Neural progenitor cell (in vitro differentiated cells): ENCODE measurements at regions not wholly inside any gene's neighbourhood (a gene's known extent, or its start where the extent isn't known, plus 50 kb on each side); places are given as distances from the start of the nearest gene placed in this dataset.

Source experiments
- DNase-seq: peaks from one replicate; pipeline ENCODE4 v3.0.0-alpha.2; 2016; ENCODE audit warnings: low spot score
- H2AFZ ChIP-seq: fragments of 200-600 bp; sonication (generic); replicated peaks from 2 replicates; pipeline ENCODE4 v1.6.1; 2016; ENCODE audit warnings: antibody characterized with exemption
- H3F3A ChIP-seq: fragments of 200-600 bp; sonication (generic); 2 replicates; pipeline ENCODE4 v1.6.1; 2016; ENCODE audit warnings: antibody characterized with exemption, low read depth
- H3K27ac ChIP-seq: fragments of 200-600 bp; sonication (generic); 2 replicates; pipeline ENCODE4 v1.5.1; 2016; ENCODE audit warnings: mild to moderate bottlenecking
- H3K27me3 ChIP-seq: fragments of 200-600 bp; sonication (generic); 2 replicates; pipeline ENCODE4 v1.6.1; 2016; ENCODE audit warnings: mild to moderate bottlenecking, moderate library complexity
- H3K36me3 ChIP-seq: fragments of 200-600 bp; sonication (generic); 2 replicates; pipeline ENCODE4 v1.5.1; 2016
- H3K4me1 ChIP-seq: fragments of 200-600 bp; sonication (generic); 2 replicates; pipeline ENCODE4 v1.6.1; 2016; ENCODE audit warnings: mixed run types
- H3K4me2 ChIP-seq: fragments of 200-600 bp; sonication (generic); 2 replicates; pipeline ENCODE4 v1.6.1; 2016
- H3K4me3 ChIP-seq: fragments of 200-600 bp; sonication (generic); 2 replicates; pipeline ENCODE4 v1.5.1; 2016
- H3K79me2 ChIP-seq: fragments of 200-600 bp; sonication (generic); 2 replicates; pipeline ENCODE4 v1.6.1; 2016; ENCODE audit warnings: low read depth
- H3K9ac ChIP-seq: fragments of 200-600 bp; sonication (generic); 2 replicates; pipeline ENCODE4 v1.6.1; 2016
- H3K9me3 ChIP-seq: fragments of 200-600 bp; sonication (generic); 2 replicates; pipeline ENCODE4 v1.5.1; 2016; ENCODE audit warnings: low read depth
- H4K20me1 ChIP-seq: fragments of 200-600 bp; sonication (generic); 2 replicates; pipeline ENCODE4 v1.6.1; 2016; ENCODE audit warnings: low read depth
- H3K27ac Mint-ChIP-seq: 3 replicates; pipeline ENCODE4 v1.8.0; 2021; ENCODE audit warnings: mixed read lengths
- H3K27me3 Mint-ChIP-seq: 2 replicates; pipeline ENCODE4 v1.8.0; 2022; ENCODE audit warnings: low read depth, mild to moderate bottlenecking, inconsistent platforms, moderate library complexity, mixed read lengths; ENCODE audit not compliant: insufficient read depth
- H3K36me3 Mint-ChIP-seq: 3 replicates; pipeline ENCODE4 v1.8.0; 2021; ENCODE audit warnings: mixed read lengths
- H3K4me1 Mint-ChIP-seq: 3 replicates; pipeline ENCODE4 v1.8.0; 2021; ENCODE audit warnings: mixed read lengths
- H3K4me3 Mint-ChIP-seq: 3 replicates; pipeline ENCODE4 v1.8.0; 2021; ENCODE audit warnings: mild to moderate bottlenecking, moderate library complexity, mixed read lengths
- H3K9me3 Mint-ChIP-seq: 3 replicates; pipeline ENCODE4 v1.8.0; 2020; ENCODE audit warnings: mixed read lengths
- EZH2 ChIP-seq: fragments of 200-600 bp; sonication (generic); IDR thresholded peaks from 2 replicates; pipeline ENCODE4 v1.6.1; 2017; ENCODE audit warnings: antibody characterized with exemption, mild to moderate bottlenecking, moderate library complexity
- EZH2phosphoT487 ChIP-seq: fragments of 200-600 bp; sonication (generic); IDR thresholded peaks from 2 replicates; pipeline ENCODE4 v1.6.1; 2017; ENCODE audit warnings: antibody characterized with exemption
- TF ChIP-seq, protein P1 (sequence below): fragments of 200-600 bp; sonication (generic); IDR thresholded peaks from 2 replicates; pipeline ENCODE4 v1.5.1; 2017; ENCODE audit warnings: antibody characterized with exemption, mild to moderate bottlenecking

DNA sequence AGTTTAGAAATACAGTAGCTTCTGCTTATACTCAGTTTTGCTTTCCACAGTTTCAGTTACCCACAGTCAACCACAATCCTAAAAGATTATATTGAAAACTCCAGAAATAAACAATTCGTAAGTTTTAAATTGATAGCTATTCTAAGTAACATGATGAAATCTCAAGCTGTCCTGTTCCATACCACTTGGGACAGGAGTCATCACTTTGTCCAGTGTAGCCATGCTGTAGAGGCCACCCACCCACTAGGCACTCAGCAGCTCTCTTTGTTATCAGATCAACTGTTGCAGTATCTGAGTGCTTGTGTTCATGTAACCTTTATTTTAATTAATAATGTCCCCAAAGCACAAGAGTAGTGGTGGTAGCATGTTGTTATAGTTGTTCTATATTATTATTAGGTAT lies 117.5 kb upstream of the IQCM start:
- H3K27ac ChIP-seq, result no peak overlapping the region
- Mint-ChIP-seq H3K4me3 (no peak overlapping the region), H3K9me3 (no peaks in the 10 kb centered on the region), H3K27ac (no peak overlapping the region), H3K27me3 (no peaks in the 10 kb centered on the region), H3K36me3 (no peaks in the 10 kb centered on the region), H3K4me1 (no peaks in the 10 kb centered on the region)
- no peaks in the 10 kb centered on the region for H3K36me3 ChIP-seq
- no peak overlapping the region for H3K4me3 ChIP-seq
- TF ChIP-seq EZH2, result no peak
- TF ChIP-seq, protein P1, sequence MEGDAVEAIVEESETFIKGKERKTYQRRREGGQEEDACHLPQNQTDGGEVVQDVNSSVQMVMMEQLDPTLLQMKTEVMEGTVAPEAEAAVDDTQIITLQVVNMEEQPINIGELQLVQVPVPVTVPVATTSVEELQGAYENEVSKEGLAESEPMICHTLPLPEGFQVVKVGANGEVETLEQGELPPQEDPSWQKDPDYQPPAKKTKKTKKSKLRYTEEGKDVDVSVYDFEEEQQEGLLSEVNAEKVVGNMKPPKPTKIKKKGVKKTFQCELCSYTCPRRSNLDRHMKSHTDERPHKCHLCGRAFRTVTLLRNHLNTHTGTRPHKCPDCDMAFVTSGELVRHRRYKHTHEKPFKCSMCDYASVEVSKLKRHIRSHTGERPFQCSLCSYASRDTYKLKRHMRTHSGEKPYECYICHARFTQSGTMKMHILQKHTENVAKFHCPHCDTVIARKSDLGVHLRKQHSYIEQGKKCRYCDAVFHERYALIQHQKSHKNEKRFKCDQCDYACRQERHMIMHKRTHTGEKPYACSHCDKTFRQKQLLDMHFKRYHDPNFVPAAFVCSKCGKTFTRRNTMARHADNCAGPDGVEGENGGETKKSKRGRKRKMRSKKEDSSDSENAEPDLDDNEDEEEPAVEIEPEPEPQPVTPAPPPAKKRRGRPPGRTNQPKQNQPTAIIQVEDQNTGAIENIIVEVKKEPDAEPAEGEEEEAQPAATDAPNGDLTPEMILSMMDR, result no peak
- no peak for TF ChIP-seq EZH2phosphoT487
- no peak overlapping the region for H3K9ac ChIP-seq
- H3F3A ChIP-seq, result no peaks in the 10 kb centered on the region
- H3K4me2 ChIP-seq, result no peak overlapping the region
- no peak for DNase-seq
- no peaks in the 10 kb centered on the region for H3K9me3 ChIP-seq
- H2AFZ ChIP-seq, result no peak overlapping the region
- no peaks in the 10 kb centered on the region for H3K27me3 ChIP-seq
- no peaks in the 10 kb centered on the region for H3K4me1 ChIP-seq
- H4K20me1 ChIP-seq, result no peaks in the 10 kb centered on the region
- no peaks in the 10 kb centered on the region for H3K79me2 ChIP-seq

DNA sequence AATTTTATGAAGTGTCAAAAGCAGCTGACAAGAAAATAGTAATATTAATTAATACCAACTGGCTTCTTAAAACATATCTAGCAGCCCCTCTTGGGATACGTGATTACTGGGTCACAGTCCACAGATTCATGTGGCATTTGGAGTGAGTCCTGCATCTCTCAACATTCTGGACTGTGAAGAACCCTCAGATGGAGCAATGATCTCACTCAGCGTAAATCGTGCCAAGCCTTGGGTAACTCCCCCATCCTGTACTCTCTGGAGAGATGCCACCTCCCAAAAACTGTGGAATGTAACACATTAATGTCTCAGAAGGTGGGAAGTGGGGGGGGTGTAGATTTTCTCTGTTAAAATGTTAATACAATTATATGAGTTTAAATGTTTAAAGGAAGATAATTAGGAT lies 118.2 kb upstream of the IQCM start:
- Histone ChIP-seq H3K27me3 (no peaks in the 10 kb centered on the region), H3K4me1 (no peaks in the 10 kb centered on the region), H3K4me2 (no peak overlapping the region), H3K4me3 (no peak overlapping the region), H2AFZ (no peak overlapping the region), H3K79me2 (no peaks in the 10 kb centered on the region), H3K9ac (no peak overlapping the region), H4K20me1 (no peaks in the 10 kb centered on the region), H3K36me3 (no peaks in the 10 kb centered on the region), H3K27ac (no peak overlapping the region), H3K9me3 (no peaks in the 10 kb centered on the region), H3F3A (no peaks in the 10 kb centered on the region)
- no peak overlapping the region for H3K4me3 Mint-ChIP-seq
- H3K27ac Mint-ChIP-seq, result no peak overlapping the region
- TF ChIP-seq, protein P1, result no peak
- no peak for TF ChIP-seq EZH2phosphoT487
- no peak for TF ChIP-seq EZH2
- H3K27me3 Mint-ChIP-seq, result peaks cover 2% of the 10 kb centered on the region
- peaks cover under 1% of the 10 kb centered on the region for H3K9me3 Mint-ChIP-seq
- DNase-seq, result no peak
- no peaks in the 10 kb centered on the region for H3K36me3 Mint-ChIP-seq
- H3K4me1 Mint-ChIP-seq, result no peaks in the 10 kb centered on the region

DNA sequence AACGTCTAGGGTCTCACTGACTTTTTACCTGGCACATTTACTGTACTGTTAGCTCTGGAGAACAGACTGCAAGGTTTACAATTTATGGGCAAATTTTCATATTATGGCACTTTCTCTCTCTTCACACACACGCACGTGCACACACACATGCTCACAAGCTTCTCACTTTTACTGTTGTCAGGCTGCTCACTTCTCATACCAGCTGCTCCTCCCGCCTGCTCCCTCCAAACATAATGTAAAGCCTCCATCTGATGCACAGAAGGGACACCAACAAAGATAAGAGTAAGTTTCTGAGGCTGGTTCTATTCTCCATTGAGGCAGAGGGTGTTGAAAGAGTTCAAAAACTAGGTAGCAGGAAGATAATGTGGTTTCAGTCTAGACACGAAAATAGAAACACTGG lies 128.9 kb upstream of the DCLK2 start:
- Histone ChIP-seq H3K27me3 (no peaks in the 10 kb centered on the region), H3K4me3 (no peak overlapping the region), H3K4me1 (peaks cover 9% of the 10 kb centered on the region), H3K4me2 (no peak overlapping the region), H3K9ac (no peak overlapping the region), H2AFZ (peak overlapping the region; percentile 44), H3K36me3 (no peaks in the 10 kb centered on the region), H3K79me2 (no peaks in the 10 kb centered on the region), H4K20me1 (no peaks in the 10 kb centered on the region), H3F3A (no peaks in the 10 kb centered on the region), H3K9me3 (no peaks in the 10 kb centered on the region), H3K27ac (no peak overlapping the region)
- DNase-seq, result no peak
- H3K36me3 Mint-ChIP-seq, result no peaks in the 10 kb centered on the region
- H3K9me3 Mint-ChIP-seq, result peaks cover 4% of the 10 kb centered on the region
- TF ChIP-seq EZH2phosphoT487, result no peak
- TF ChIP-seq, protein P1, result no peak
- no peak for TF ChIP-seq EZH2
- H3K27ac Mint-ChIP-seq, result no peak overlapping the region
- H3K4me3 Mint-ChIP-seq, result no peak overlapping the region
- no peaks in the 10 kb centered on the region for H3K27me3 Mint-ChIP-seq
- peaks cover 27% of the 10 kb centered on the region for H3K4me1 Mint-ChIP-seq
